GM18861 (cell line): ENCODE measurements at regions not wholly inside any gene's neighbourhood (a gene's known extent, or its start where the extent isn't known, plus 50 kb on each side); places are given as distances from the start of the nearest gene placed in this dataset.

Source experiments
- ATAC-seq: cut with Tn5 transposase; IDR thresholded peaks from one replicate; pipeline ENCODE4 v1.9.1; 2021; ENCODE audit not compliant: unreplicated experiment

GRCh38 chr1:4944911-4945310, 290.5 kb downstream of the AJAP1 start:
- no peak for ATAC-seq

GRCh38 chr1:4944072-4944471, 289.7 kb downstream of the AJAP1 start:
- no peak for ATAC-seq

- ATAC-seq = no peak
Measured at GRCh38 chr1:4939266-4939665, 284.9 kb downstream of the AJAP1 start.

GRCh38 chr1:4937876-4938534, 283.6 kb downstream of the AJAP1 start:
- ATAC-seq = no peak

- no peak for ATAC-seq
Measured at GRCh38 chr1:4935807-4936206, 281.4 kb downstream of the AJAP1 start.

- no peak for ATAC-seq
Measured at GRCh38 chr1:4933232-4933631, 278.8 kb downstream of the AJAP1 start.

GRCh38 chr1:4932311-4933030, 278.1 kb downstream of the AJAP1 start:
- ATAC-seq = no peak

- no peak for ATAC-seq
Measured at GRCh38 chr1:4931486-4931885, 277.1 kb downstream of the AJAP1 start.

- no peak for ATAC-seq
Measured at GRCh38 chr1:4928186-4928585, 273.8 kb downstream of the AJAP1 start.

GRCh38 chr1:4924356-4924755, 269.9 kb downstream of the AJAP1 start:
- no peak for ATAC-seq

GRCh38 chr1:4916610-4917009, 262.2 kb downstream of the AJAP1 start:
- no peak for ATAC-seq

- no peak for ATAC-seq
Measured at GRCh38 chr1:4915154-4915553, 260.7 kb downstream of the AJAP1 start.

- no peak for ATAC-seq
Measured at GRCh38 chr1:4908486-4908885, 254.1 kb downstream of the AJAP1 start.

GRCh38 chr1:4894566-4894965, 240.2 kb downstream of the AJAP1 start:
- no peak for ATAC-seq

GRCh38 chr1:4880626-4881025, 226.2 kb downstream of the AJAP1 start:
- no peak for ATAC-seq

- ATAC-seq = no peak
Measured at GRCh38 chr1:4877426-4877825, 223.0 kb downstream of the AJAP1 start.

- ATAC-seq = no peak
Measured at GRCh38 chr1:4871373-4871772, 217.0 kb downstream of the AJAP1 start.

- ATAC-seq = no peak
Measured at GRCh38 chr1:4868521-4868920, 214.1 kb downstream of the AJAP1 start.

- ATAC-seq = no peak
Measured at GRCh38 chr1:4856396-4856795, 202.0 kb downstream of the AJAP1 start.

GRCh38 chr1:4854367-4854766, 200.0 kb downstream of the AJAP1 start:
- ATAC-seq = no peak

- no peak for ATAC-seq
Measured at GRCh38 chr1:4853904-4854303, 199.5 kb downstream of the AJAP1 start.

GRCh38 chr1:4851385-4852065, 197.1 kb downstream of the AJAP1 start:
- no peak for ATAC-seq
